ENCODE measurements at regions not wholly inside any gene's neighbourhood (a gene's known extent, or its start where the extent isn't known, plus 50 kb on each side); places are given as distances from the start of the nearest gene placed in this dataset.

GRCh38 chr22:34354071-34354817 is 434.0 kb upstream of the LARGE1 start:
- Mint-ChIP-seq H3K4me1 (ENCODE audit: low read depth) (no peaks in the 10 kb centered on the region), H3K27ac (ENCODE audit: unreplicated experiment) (no peak overlapping the region), H3K9me3 (ENCODE audit: low read depth) (no peaks in the 10 kb centered on the region), H3K36me3 (ENCODE audit: low read depth) (no peaks in the 10 kb centered on the region), H3K27me3 (ENCODE audit: low read depth) (peaks cover 1% of the 10 kb centered on the region), H3K4me3 (ENCODE audit: unreplicated experiment) (no peak overlapping the region)
- TF ChIP-seq CTCF (IDR thresholded peaks at IDR 0.05): no peak
- no peak for DNase-seq (ENCODE audit: low spot score)

GRCh38 chr22:34356481-34356880 is 436.2 kb upstream of the LARGE1 start:
- H3K36me3 Mint-ChIP-seq (ENCODE audit: low read depth): no peaks in the 10 kb centered on the region
- no peak overlapping the region for H3K4me3 Mint-ChIP-seq (ENCODE audit: unreplicated experiment)
- H3K27me3 Mint-ChIP-seq (ENCODE audit: low read depth): no peaks in the 10 kb centered on the region
- no peak overlapping the region for H3K27ac Mint-ChIP-seq (ENCODE audit: unreplicated experiment)
- no peak for DNase-seq (ENCODE audit: low spot score)
- no peaks in the 10 kb centered on the region for H3K9me3 Mint-ChIP-seq (ENCODE audit: low read depth)
- no peaks in the 10 kb centered on the region for H3K4me1 Mint-ChIP-seq (ENCODE audit: low read depth)
- no peak for TF ChIP-seq CTCF (IDR thresholded peaks at IDR 0.05)

- H3K27ac Mint-ChIP-seq (ENCODE audit: unreplicated experiment): no peak overlapping the region
- H3K4me1 Mint-ChIP-seq (ENCODE audit: low read depth): no peaks in the 10 kb centered on the region
- DNase-seq (ENCODE audit: low spot score): no peak
- peaks cover 25% of the 10 kb centered on the region for H3K9me3 Mint-ChIP-seq (ENCODE audit: low read depth)
- no peak for TF ChIP-seq CTCF (IDR thresholded peaks at IDR 0.05)
- no peaks in the 10 kb centered on the region for H3K36me3 Mint-ChIP-seq (ENCODE audit: low read depth)
- no peak overlapping the region for H3K4me3 Mint-ChIP-seq (ENCODE audit: unreplicated experiment)
- no peaks in the 10 kb centered on the region for H3K27me3 Mint-ChIP-seq (ENCODE audit: low read depth)
Observed at GRCh38 chr22:34370711-34371110, 450.4 kb upstream of the LARGE1 start.

- H3K9me3 Mint-ChIP-seq (ENCODE audit: low read depth): peaks cover 24% of the 10 kb centered on the region
Observed at GRCh38 chr22:34379825-34380224, 459.5 kb upstream of the LARGE1 start.

GRCh38 chr22:34380532-34380931 is 460.3 kb upstream of the LARGE1 start:
- TF ChIP-seq CTCF (IDR thresholded peaks at IDR 0.05): no peak
- no peaks in the 10 kb centered on the region for H3K36me3 Mint-ChIP-seq (ENCODE audit: low read depth)
- H3K27me3 Mint-ChIP-seq (ENCODE audit: low read depth): no peaks in the 10 kb centered on the region
- H3K9me3 Mint-ChIP-seq (ENCODE audit: low read depth): peaks cover 28% of the 10 kb centered on the region
- no peaks in the 10 kb centered on the region for H3K4me1 Mint-ChIP-seq (ENCODE audit: low read depth)
- DNase-seq (ENCODE audit: low spot score): no peak
- no peak overlapping the region for H3K4me3 Mint-ChIP-seq (ENCODE audit: unreplicated experiment)
- no peak overlapping the region for H3K27ac Mint-ChIP-seq (ENCODE audit: unreplicated experiment)

More at GRCh38 chr22:34379825-34380224, 459.5 kb upstream of the LARGE1 start:
- no peak for TF ChIP-seq CTCF (IDR thresholded peaks at IDR 0.05)
- no peak for DNase-seq (ENCODE audit: low spot score)
- H3K4me1 Mint-ChIP-seq (ENCODE audit: low read depth): no peaks in the 10 kb centered on the region
- no peak overlapping the region for H3K27ac Mint-ChIP-seq (ENCODE audit: unreplicated experiment)
- no peaks in the 10 kb centered on the region for H3K27me3 Mint-ChIP-seq (ENCODE audit: low read depth)
- no peaks in the 10 kb centered on the region for H3K36me3 Mint-ChIP-seq (ENCODE audit: low read depth)
- no peak overlapping the region for H3K4me3 Mint-ChIP-seq (ENCODE audit: unreplicated experiment)
